ENCODE measurements at regions not wholly inside any gene's neighbourhood (a gene's known extent, or its start where the extent isn't known, plus 50 kb on each side); places are given as distances from the start of the nearest gene placed in this dataset.

GRCh38 chr2:20113004-20113796, 61.8 kb upstream of the LAPTM4A start:
- TF ChIP-seq CTCF (IDR thresholded peaks at IDR 0.05) (no peak), POLR2A (IDR thresholded peaks at IDR 0.05) (no peak)
